ENCODE measurements at regions not wholly inside any gene's neighbourhood (a gene's known extent, or its start where the extent isn't known, plus 50 kb on each side); places are given as distances from the start of the nearest gene placed in this dataset.
"Not testable (repeated sequence)": the region's sequence is repeated elsewhere in the genome, so short reads cannot be mapped to it uniquely, and the experiment has no call there.

GRCh38 chr10:55631071-55631654 lies 729.9 kb downstream of the ZWINT start:
- H3K4me1 Mint-ChIP-seq: peaks cover 8% of the 10 kb centered on the region
- DNase-seq (ENCODE audit: low read depth, low spot score): peak; percentile 87
- H3K27me3 Mint-ChIP-seq (ENCODE audit: low read depth): peaks cover 24% of the 10 kb centered on the region
- no peak overlapping the region for H3K4me3 Mint-ChIP-seq
- TF ChIP-seq CTCF (conservative IDR thresholded peaks at IDR 0.05): peak; percentile 87
- no peaks in the 10 kb centered on the region for H3K9me3 Mint-ChIP-seq
- no peaks in the 10 kb centered on the region for H3K36me3 Mint-ChIP-seq (ENCODE audit: low read depth)
- peak overlapping the region; percentile 79 for H3K27ac Mint-ChIP-seq (ENCODE audit: unreplicated experiment)

GRCh38 chr10:55630491-55631056 lies 730.5 kb downstream of the ZWINT start:
- Mint-ChIP-seq H3K4me1 (peaks cover 8% of the 10 kb centered on the region), H3K9me3 (no peaks in the 10 kb centered on the region), H3K27ac (ENCODE audit: unreplicated experiment) (peak overlapping the region; percentile 74), H3K36me3 (ENCODE audit: low read depth) (no peaks in the 10 kb centered on the region), H3K4me3 (no peak overlapping the region), H3K27me3 (ENCODE audit: low read depth) (peaks cover 24% of the 10 kb centered on the region)
- peak; percentile 14 for DNase-seq (ENCODE audit: low read depth, low spot score)
- no peak for TF ChIP-seq CTCF (conservative IDR thresholded peaks at IDR 0.05)

- H3K27ac Mint-ChIP-seq (ENCODE audit: unreplicated experiment): no peak overlapping the region
- DNase-seq (ENCODE audit: low read depth, low spot score): peak; percentile 56
- TF ChIP-seq CTCF (conservative IDR thresholded peaks at IDR 0.05): peak; percentile 81
- H3K4me3 Mint-ChIP-seq: no peak overlapping the region
- H3K4me1 Mint-ChIP-seq: peaks cover 8% of the 10 kb centered on the region
- peaks cover 24% of the 10 kb centered on the region for H3K27me3 Mint-ChIP-seq (ENCODE audit: low read depth)
- H3K36me3 Mint-ChIP-seq (ENCODE audit: low read depth): no peaks in the 10 kb centered on the region
- H3K9me3 Mint-ChIP-seq: no peaks in the 10 kb centered on the region
These were observed 731.1 kb downstream of the ZWINT start for GRCh38 chr10:55629793-55630490.

- no peak overlapping the region for H3K4me3 Mint-ChIP-seq
- H3K9me3 Mint-ChIP-seq: no peaks in the 10 kb centered on the region
- no peak overlapping the region for H3K27ac Mint-ChIP-seq (ENCODE audit: unreplicated experiment)
- peaks cover 8% of the 10 kb centered on the region for H3K4me1 Mint-ChIP-seq
- TF ChIP-seq CTCF (conservative IDR thresholded peaks at IDR 0.05): no peak
- DNase-seq (ENCODE audit: low read depth, low spot score): peak; percentile 34
- H3K36me3 Mint-ChIP-seq (ENCODE audit: low read depth): no peaks in the 10 kb centered on the region
- peaks cover 27% of the 10 kb centered on the region for H3K27me3 Mint-ChIP-seq (ENCODE audit: low read depth)
These were observed 732.8 kb downstream of the ZWINT start for GRCh38 chr10:55628260-55628701.

GRCh38 chr10:55627501-55628051 lies 733.5 kb downstream of the ZWINT start:
- Mint-ChIP-seq H3K36me3 (ENCODE audit: low read depth) (no peaks in the 10 kb centered on the region), H3K27ac (ENCODE audit: unreplicated experiment) (no peak overlapping the region), H3K27me3 (ENCODE audit: low read depth) (peaks cover 24% of the 10 kb centered on the region), H3K9me3 (no peaks in the 10 kb centered on the region), H3K4me1 (peaks cover 8% of the 10 kb centered on the region), H3K4me3 (no peak overlapping the region)
- TF ChIP-seq CTCF (conservative IDR thresholded peaks at IDR 0.05): no peak
- DNase-seq (ENCODE audit: low read depth, low spot score): peak; percentile 16

- not testable (repeated sequence) for H3K4me1 Mint-ChIP-seq; H3K9me3 Mint-ChIP-seq; H3K36me3 Mint-ChIP-seq (ENCODE audit: low read depth); DNase-seq (ENCODE audit: low read depth, low spot score); H3K27ac Mint-ChIP-seq (ENCODE audit: unreplicated experiment); H3K27me3 Mint-ChIP-seq (ENCODE audit: low read depth)
- peak overlapping the region; percentile 75 for H3K4me3 Mint-ChIP-seq
These were observed 759.2 kb downstream of the ZWINT start for GRCh38 chr10:55601690-55602478.
